Esophagus mucosa (tissue), 1 donor: ENCODE measurements at regions not wholly inside any gene's neighbourhood (a gene's known extent, or its start where the extent isn't known, plus 50 kb on each side); places are given as distances from the start of the nearest gene placed in this dataset.
"Not testable (repeated sequence)": the region's sequence is repeated elsewhere in the genome, so short reads cannot be mapped to it uniquely, and the experiment has no call there.

Source experiments
- ATAC-seq: fragments of 200-7000 bp; cut with Tn5 transposase; one replicate; pipeline ENCODE4 v1.9.1; 2020
- donor health status: DM: yes; HTN: yes; CAD: no.

- ATAC-seq = no peak
Measured at GRCh38 chr11:103585401-103585800, 451.0 kb upstream of the DDI1 start.

GRCh38 chr11:103585911-103586310 is 450.5 kb upstream of the DDI1 start:
- ATAC-seq = no peak

GRCh38 chr11:103586756-103587155 is 449.7 kb upstream of the DDI1 start:
- ATAC-seq = no peak

GRCh38 chr11:103587901-103588788 is 448.3 kb upstream of the DDI1 start:
- ATAC-seq = no peak

GRCh38 chr11:103591554-103591953 is 444.9 kb upstream of the DDI1 start:
- no peak for ATAC-seq

GRCh38 chr11:103594283-103594682 is 442.2 kb upstream of the DDI1 start:
- no peak for ATAC-seq

GRCh38 chr11:103596315-103596714 is 440.1 kb upstream of the DDI1 start:
- no peak for ATAC-seq

- peak; percentile 78 for ATAC-seq
Measured at GRCh38 chr11:103601225-103601846, 435.1 kb upstream of the DDI1 start.

GRCh38 chr11:103602840-103603239 is 433.6 kb upstream of the DDI1 start:
- no peak for ATAC-seq

GRCh38 chr11:103604310-103604709 is 432.1 kb upstream of the DDI1 start:
- ATAC-seq = no peak

- no peak for ATAC-seq
Measured at GRCh38 chr11:103608566-103608965, 427.9 kb upstream of the DDI1 start.

- peak; percentile 42 for ATAC-seq
Measured at GRCh38 chr11:103609117-103610066, 427.0 kb upstream of the DDI1 start.

- no peak for ATAC-seq
Measured at GRCh38 chr11:103610435-103610834, 426.0 kb upstream of the DDI1 start.

GRCh38 chr11:103611526-103612260 is 424.7 kb upstream of the DDI1 start:
- ATAC-seq = not testable (repeated sequence)

GRCh38 chr11:103612451-103612850 is 424.0 kb upstream of the DDI1 start:
- ATAC-seq = not testable (repeated sequence)

GRCh38 chr11:103616586-103616985 is 419.9 kb upstream of the DDI1 start:
- not testable (repeated sequence) for ATAC-seq

GRCh38 chr11:103618528-103618927 is 417.9 kb upstream of the DDI1 start:
- no peak for ATAC-seq

- ATAC-seq = no peak
Measured at GRCh38 chr11:103619480-103619879, 417.0 kb upstream of the DDI1 start.

GRCh38 chr11:103619938-103620337 is 416.5 kb upstream of the DDI1 start:
- no peak for ATAC-seq

GRCh38 chr11:103622296-103622695 is 414.1 kb upstream of the DDI1 start:
- ATAC-seq = no peak

GRCh38 chr11:103623933-103624332 is 412.5 kb upstream of the DDI1 start:
- no peak for ATAC-seq
